HG03354 (cell line): ENCODE measurements at regions not wholly inside any gene's neighbourhood (a gene's known extent, or its start where the extent isn't known, plus 50 kb on each side); places are given as distances from the start of the nearest gene placed in this dataset.
"Not testable (repeated sequence)": the region's sequence is repeated elsewhere in the genome, so short reads cannot be mapped to it uniquely, and the experiment has no call there.

Experiments
- ATAC-seq: cut with Tn5 transposase; IDR thresholded peaks from one replicate; pipeline ENCODE4 v1.9.1; 2021; ENCODE audit warnings: mild to moderate bottlenecking; ENCODE audit not compliant: unreplicated experiment, poor library complexity, severe bottlenecking

GRCh38 chr6:144777249-144777648 lies 492.1 kb downstream of the UTRN start:
- peak; percentile 78 for ATAC-seq

- no peak for ATAC-seq
Observed at GRCh38 chr6:144778056-144778455, 492.9 kb downstream of the UTRN start.

- peak; percentile 51 for ATAC-seq
Observed at GRCh38 chr6:144778773-144779492, 493.8 kb downstream of the UTRN start.

GRCh38 chr6:144781836-144782235 lies 496.7 kb downstream of the UTRN start:
- no peak for ATAC-seq

GRCh38 chr6:144782634-144783033 lies 497.5 kb downstream of the UTRN start:
- ATAC-seq, result no peak

GRCh38 chr6:144785056-144785455 lies 499.9 kb downstream of the UTRN start:
- no peak for ATAC-seq

GRCh38 chr6:144786825-144787224 lies 501.7 kb downstream of the UTRN start:
- no peak for ATAC-seq

GRCh38 chr6:144793744-144794143 lies 508.6 kb downstream of the UTRN start:
- no peak for ATAC-seq

GRCh38 chr6:144795022-144795421 lies 509.9 kb downstream of the UTRN start:
- ATAC-seq, result not testable (repeated sequence)

GRCh38 chr6:144796070-144796469 lies 510.9 kb downstream of the UTRN start:
- ATAC-seq, result no peak

- no peak for ATAC-seq
Observed at GRCh38 chr6:144797881-144798589, 512.9 kb downstream of the UTRN start.

- no peak for ATAC-seq
Observed at GRCh38 chr6:144804246-144804790, 519.2 kb downstream of the UTRN start.

GRCh38 chr6:144805049-144805448 lies 519.9 kb downstream of the UTRN start:
- ATAC-seq, result no peak

GRCh38 chr6:144806222-144806621 lies 521.1 kb downstream of the UTRN start:
- ATAC-seq, result no peak

- no peak for ATAC-seq
Observed at GRCh38 chr6:144809120-144809519, 524.0 kb downstream of the UTRN start.

- ATAC-seq, result no peak
Observed at GRCh38 chr6:144809969-144810368, 524.8 kb downstream of the UTRN start.

GRCh38 chr6:144811140-144811539 lies 526.0 kb downstream of the UTRN start:
- no peak for ATAC-seq

- ATAC-seq, result no peak
Observed at GRCh38 chr6:144816936-144817335, 531.8 kb downstream of the UTRN start.

- no peak for ATAC-seq
Observed at GRCh38 chr6:144820270-144820669, 535.1 kb downstream of the UTRN start.

- no peak for ATAC-seq
Observed at GRCh38 chr6:144823131-144823530, 538.0 kb downstream of the UTRN start.

- ATAC-seq, result no peak
Observed at GRCh38 chr6:144824018-144824417, 538.9 kb downstream of the UTRN start.
